Endothelial cell of umbilical vein (primary cell): ENCODE measurements at regions not wholly inside any gene's neighbourhood (a gene's known extent, or its start where the extent isn't known, plus 50 kb on each side); places are given as distances from the start of the nearest gene placed in this dataset.

Experiments used
- BruUV-seq: library from RNA; stranded (reverse); fragments of 400-500 nt; replicated peaks from 2 replicates; lab custom pipeline; 2021; lab: Mats Ljungman, UMichigan
- CTCF ChIA-PET: fragments of 300-600, 350-600 bp; sonication (Branson Sonifier 250); formaldehyde crosslinking; loops from one replicate; lab custom pipeline; 2021; ENCODE audit warnings: antibody characterized with exemption, inconsistent platforms; lab: Charles Lee
- POLR2A ChIA-PET: fragments of 300-600, 350-600 bp; sonication (Branson Sonifier 250); formaldehyde crosslinking; loops from one replicate; lab custom pipeline; 2021; ENCODE audit warnings: antibody characterized with exemption, inconsistent platforms; lab: Charles Lee
- DNase-seq: peaks from one replicate; pipeline ENCODE4 v3.0.0-alpha.2; 2011; ENCODE audit warnings: low read depth, low spot score
- FAIRE-seq: peaks from 2 replicates; lab custom pipeline; 2011; peaks lifted over from hg19 to GRCh38; lab: Jason Lieb, UNC
- H2AFZ ChIP-seq: 2 replicates; pipeline ENCODE4 v1.6.0; 2012; ENCODE audit warnings: low read depth, low read length, control low read depth, inconsistent platforms
- H3K27ac ChIP-seq: 2 replicates; pipeline ENCODE4 v1.5.1; 2011; ENCODE audit warnings: low read depth, mild to moderate bottlenecking, control low read depth, low read length, moderate library complexity; ENCODE audit not compliant: insufficient read depth
- H3K27me3 ChIP-seq, 2 experiments: 2 replicates each; pipeline versions ENCODE4 v1.6.0 to v1.6.1; 2011; ENCODE audit warnings: low read length in 2 of 2, mixed read lengths in 1 of 2; ENCODE audit not compliant: control insufficient read depth in 2 of 2, insufficient read depth in 2 of 2
- H3K36me3 ChIP-seq, 2 experiments: 2 replicates in 1 of 2; 3 replicates in 1 of 2; pipeline ENCODE4 v1.5.1; 2011; ENCODE audit warnings: low read length in 2 of 2, mild to moderate bottlenecking in 1 of 2, moderate library complexity in 1 of 2; ENCODE audit not compliant: control insufficient read depth in 2 of 2, insufficient read depth in 2 of 2; ENCODE audit errors: extremely low read depth in 1 of 2
- H3K4me1 ChIP-seq: 3 replicates; pipeline ENCODE4 v1.5.1; 2011; ENCODE audit warnings: mild to moderate bottlenecking, low read length; ENCODE audit not compliant: control insufficient read depth, insufficient read depth; ENCODE audit errors: extremely low read depth
- H3K4me2 ChIP-seq: 2 replicates; pipeline ENCODE4 v1.6.1; 2011; ENCODE audit warnings: low read length, control low read depth, mixed read lengths; ENCODE audit not compliant: insufficient read depth
- H3K4me3 ChIP-seq, 3 experiments: fragments of 200-600 bp in 1 of 3; sonication (generic), shearing (Covaris generic) in 1 of 3; replicated peaks in 1 of 3; 2 replicates each; pipeline ENCODE4 v1.5.1; 2011 to 2016; ENCODE audit warnings: control low read depth in 3 of 3, low read length in 3 of 3, mild to moderate bottlenecking in 2 of 3, inconsistent platforms in 1 of 3, low read depth in 1 of 3, moderate library complexity in 1 of 3; ENCODE audit not compliant: insufficient read depth in 1 of 3
- H3K79me2 ChIP-seq: 2 replicates; pipeline ENCODE4 v1.6.0; 2012; ENCODE audit warnings: low read length, inconsistent platforms; ENCODE audit not compliant: control insufficient read depth, insufficient read depth
- H3K9ac ChIP-seq: replicated peaks from 2 replicates; pipeline ENCODE3; 2011; ENCODE audit warnings: low read length, control low read depth; ENCODE audit not compliant: insufficient read depth; ENCODE audit errors: extremely low read depth
- H3K9me1 ChIP-seq: replicated peaks from 3 replicates; pipeline ENCODE4 v1.6.0; 2011; ENCODE audit warnings: mild to moderate bottlenecking, low read length; ENCODE audit not compliant: control insufficient read depth, insufficient read depth; ENCODE audit errors: extremely low read depth
- H3K9me3 ChIP-seq: replicated peaks from 2 replicates; pipeline ENCODE4 v1.5.1; 2012; ENCODE audit warnings: low read length, inconsistent platforms; ENCODE audit not compliant: control insufficient read depth, insufficient read depth
- H4K20me1 ChIP-seq: replicated peaks from 2 replicates; pipeline ENCODE3; 2011; ENCODE audit warnings: mild to moderate bottlenecking, low read length; ENCODE audit not compliant: control insufficient read depth, insufficient read depth; ENCODE audit errors: extremely low read depth
- CTCF ChIP-seq, 2 donors: IDR thresholded peaks; 1 replicate in 1 of 2; 2 replicates in 1 of 2; pipeline ENCODE4 v1.5.1; 2011; ENCODE audit warnings: low read length in 2 of 2, mild to moderate bottlenecking in 2 of 2, moderate library complexity in 2 of 2, control low read depth in 1 of 2, inconsistent platforms in 1 of 2, low read depth in 1 of 2; ENCODE audit not compliant: insufficient read depth in 1 of 2; ENCODE audit errors: extremely low read depth in 1 of 2
- EZH2 ChIP-seq: IDR thresholded peaks from 2 replicates; pipeline ENCODE4 v1.6.1; 2012; ENCODE audit warnings: borderline replicate concordance, low read depth, mild to moderate bottlenecking, moderate library complexity, low read length, inconsistent platforms; ENCODE audit not compliant: severe bottlenecking
- FOS ChIP-seq: IDR thresholded peaks from 2 replicates; pipeline ENCODE4 v1.6.1; 2011; ENCODE audit warnings: mild to moderate bottlenecking, low read length, moderate library complexity, borderline replicate concordance; ENCODE audit not compliant: insufficient read depth
- GATA2 ChIP-seq: IDR thresholded peaks from 2 replicates; pipeline ENCODE4 v1.7.0; 2011; ENCODE audit warnings: low read depth, mild to moderate bottlenecking, moderate library complexity, mixed read lengths, low read length; ENCODE audit not compliant: insufficient read length, insufficient read depth
- JUN ChIP-seq: IDR thresholded peaks from 2 replicates; pipeline ENCODE4 v1.6.1; 2011; ENCODE audit warnings: borderline replicate concordance, low read depth; ENCODE audit not compliant: insufficient read length, insufficient read depth
- MAX ChIP-seq: IDR thresholded peaks from 2 replicates; pipeline ENCODE4 v1.6.1; 2011; ENCODE audit not compliant: insufficient read depth, insufficient read length
- MYC ChIP-seq: IDR thresholded peaks from one replicate; pipeline ENCODE4 v1.6.1; 2011; ENCODE audit warnings: mild to moderate bottlenecking, low read depth, low read length
- POLR2A ChIP-seq: IDR thresholded peaks from 2 replicates; pipeline ENCODE4 v1.6.1; 2012; ENCODE audit warnings: low read depth, mild to moderate bottlenecking, control low read depth, low read length
- POLR2AphosphoS5 ChIP-seq: IDR thresholded peaks from 2 replicates; pipeline ENCODE4 v1.6.1; 2012; ENCODE audit warnings: low read depth, mild to moderate bottlenecking, control low read depth, low read length, moderate library complexity; ENCODE audit not compliant: insufficient read depth
- dilution Hi-C: fragments of 300-500 bp; cut with MboI; formaldehyde crosslinking; loops from one replicate; pipeline ENCODE4 v1.15.0; 2019; ENCODE audit warnings: low sequenced_read_pairs; ENCODE audit not compliant: extremely low pct_ligation_motif_present
- intact Hi-C: fragments of 100-400 bp; cut with micrococcal nuclease; formaldehyde crosslinking; loops from one replicate; pipeline ENCODE4 v1.10.0; 2022

- DNase-seq (no peak), FAIRE-seq (no peak)
- Histone ChIP-seq H3K36me3 (no peaks in the 10 kb centered on the region), H2AFZ (no peak overlapping the region), H3K9me1 (no peaks in the 10 kb centered on the region), H3K79me2 (no peaks in the 10 kb centered on the region), H4K20me1 (no peaks in the 10 kb centered on the region), H3K4me3 (no peak overlapping the region), H3K9me3 (peaks cover 5% of the 10 kb centered on the region), H3K9ac (no peak overlapping the region), H3K27me3 (no peaks in the 10 kb centered on the region), H3K4me1 (no peaks in the 10 kb centered on the region), H3K4me2 (no peak overlapping the region), H3K27ac (no peak overlapping the region)
- TF ChIP-seq CTCF (IDR thresholded peaks at IDR 0.05; ENCODE audit: extremely low read depth in 1 of 2, insufficient read depth in 1 of 2, low read depth in 1 of 2, low read length in 2 of 2) (no peak), MYC (no peak)
- dilution Hi-C loops, result no loop called here
- ChIA-PET CTCF (no interaction called here), POLR2A (no interaction called here)
- BruUV-seq, result no TSS peak
- intact Hi-C loops, result no loop called here
These were observed 374.1 kb upstream of the C16orf82 start for GRCh38 chr16:26692658-26693057.

GRCh38 chr16:26697807-26698206 lies 368.9 kb upstream of the C16orf82 start:
- ChIA-PET POLR2A (no interaction called here), CTCF (interaction anchor here (1.3 kb wide), 1 partner anchor 10 kb away, joined by 3 read pairs; no protein-coding TSS in a partner anchor)
- Histone ChIP-seq H3K4me3 (no peak overlapping the region), H3K27ac (no peak overlapping the region), H3K27me3 (no peaks in the 10 kb centered on the region), H4K20me1 (no peaks in the 10 kb centered on the region), H2AFZ (no peak overlapping the region), H3K4me1 (no peaks in the 10 kb centered on the region), H3K9ac (no peak overlapping the region), H3K36me3 (no peaks in the 10 kb centered on the region), H3K9me1 (no peaks in the 10 kb centered on the region), H3K9me3 (peaks cover 4% of the 10 kb centered on the region), H3K4me2 (no peak overlapping the region), H3K79me2 (no peaks in the 10 kb centered on the region)
- intact Hi-C loops (no loop called here), dilution Hi-C loops (no loop called here)
- DNase-seq (no peak), FAIRE-seq (no peak)
- TF ChIP-seq CTCF (IDR thresholded peaks at IDR 0.05; ENCODE audit: extremely low read depth in 1 of 2, insufficient read depth in 1 of 2, low read depth in 1 of 2, low read length in 2 of 2) (no peak), GATA2 (no peak), EZH2 (no peak), POLR2AphosphoS5 (no peak), MAX (no peak), JUN (no peak), POLR2A (no peak), FOS (no peak), MYC (no peak)
- BruUV-seq, result no TSS peak
